Panc1 (cell line): ENCODE measurements at regions not wholly inside any gene's neighbourhood (a gene's known extent, or its start where the extent isn't known, plus 50 kb on each side); places are given as distances from the start of the nearest gene placed in this dataset.

ENCODE experiments used
- POLR2AphosphoS5 ChIP-seq: IDR thresholded peaks from 2 replicates; pipeline ENCODE4 v1.6.1; 2012; ENCODE audit warnings: mild to moderate bottlenecking, low read depth, low read length, moderate library complexity
- TF ChIP-seq, protein P1 (sequence below): fragments of 450-650 bp; IDR thresholded peaks from 2 replicates; pipeline ENCODE4 v1.5.1; 2017; ENCODE audit warnings: mild to moderate bottlenecking
- TF ChIP-seq, protein P2 (sequence below), 2 experiments: IDR thresholded peaks; 2 replicates each; pipeline ENCODE4 v1.6.1; 2011 to 2012; ENCODE audit warnings: low read depth in 2 of 2, control low read depth in 1 of 2, low read length in 1 of 2, mild to moderate bottlenecking in 1 of 2, moderate library complexity in 1 of 2; ENCODE audit not compliant: insufficient read depth in 1 of 2

DNA sequence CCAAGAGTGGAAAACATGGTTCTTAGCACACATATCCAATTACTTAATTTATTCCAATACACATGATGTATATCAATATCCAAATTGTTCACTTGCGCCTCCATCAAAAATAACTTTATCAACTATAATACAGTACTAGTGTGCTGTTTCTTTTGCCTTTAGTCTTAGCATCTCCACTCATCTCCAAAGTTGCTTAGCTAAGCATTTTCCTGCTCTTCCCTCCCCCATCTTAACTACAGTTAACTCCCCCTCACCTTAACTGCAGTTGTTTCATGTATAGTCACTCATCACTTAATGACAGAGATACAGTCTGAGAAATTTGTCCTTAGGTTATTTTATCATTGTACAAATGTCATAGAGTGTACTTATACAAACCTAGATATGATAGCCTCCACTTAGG is 705.2 kb upstream of the LINC00305 start:
- TF ChIP-seq, protein P1, sequence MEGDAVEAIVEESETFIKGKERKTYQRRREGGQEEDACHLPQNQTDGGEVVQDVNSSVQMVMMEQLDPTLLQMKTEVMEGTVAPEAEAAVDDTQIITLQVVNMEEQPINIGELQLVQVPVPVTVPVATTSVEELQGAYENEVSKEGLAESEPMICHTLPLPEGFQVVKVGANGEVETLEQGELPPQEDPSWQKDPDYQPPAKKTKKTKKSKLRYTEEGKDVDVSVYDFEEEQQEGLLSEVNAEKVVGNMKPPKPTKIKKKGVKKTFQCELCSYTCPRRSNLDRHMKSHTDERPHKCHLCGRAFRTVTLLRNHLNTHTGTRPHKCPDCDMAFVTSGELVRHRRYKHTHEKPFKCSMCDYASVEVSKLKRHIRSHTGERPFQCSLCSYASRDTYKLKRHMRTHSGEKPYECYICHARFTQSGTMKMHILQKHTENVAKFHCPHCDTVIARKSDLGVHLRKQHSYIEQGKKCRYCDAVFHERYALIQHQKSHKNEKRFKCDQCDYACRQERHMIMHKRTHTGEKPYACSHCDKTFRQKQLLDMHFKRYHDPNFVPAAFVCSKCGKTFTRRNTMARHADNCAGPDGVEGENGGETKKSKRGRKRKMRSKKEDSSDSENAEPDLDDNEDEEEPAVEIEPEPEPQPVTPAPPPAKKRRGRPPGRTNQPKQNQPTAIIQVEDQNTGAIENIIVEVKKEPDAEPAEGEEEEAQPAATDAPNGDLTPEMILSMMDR, result no peak
- TF ChIP-seq, protein P2, sequence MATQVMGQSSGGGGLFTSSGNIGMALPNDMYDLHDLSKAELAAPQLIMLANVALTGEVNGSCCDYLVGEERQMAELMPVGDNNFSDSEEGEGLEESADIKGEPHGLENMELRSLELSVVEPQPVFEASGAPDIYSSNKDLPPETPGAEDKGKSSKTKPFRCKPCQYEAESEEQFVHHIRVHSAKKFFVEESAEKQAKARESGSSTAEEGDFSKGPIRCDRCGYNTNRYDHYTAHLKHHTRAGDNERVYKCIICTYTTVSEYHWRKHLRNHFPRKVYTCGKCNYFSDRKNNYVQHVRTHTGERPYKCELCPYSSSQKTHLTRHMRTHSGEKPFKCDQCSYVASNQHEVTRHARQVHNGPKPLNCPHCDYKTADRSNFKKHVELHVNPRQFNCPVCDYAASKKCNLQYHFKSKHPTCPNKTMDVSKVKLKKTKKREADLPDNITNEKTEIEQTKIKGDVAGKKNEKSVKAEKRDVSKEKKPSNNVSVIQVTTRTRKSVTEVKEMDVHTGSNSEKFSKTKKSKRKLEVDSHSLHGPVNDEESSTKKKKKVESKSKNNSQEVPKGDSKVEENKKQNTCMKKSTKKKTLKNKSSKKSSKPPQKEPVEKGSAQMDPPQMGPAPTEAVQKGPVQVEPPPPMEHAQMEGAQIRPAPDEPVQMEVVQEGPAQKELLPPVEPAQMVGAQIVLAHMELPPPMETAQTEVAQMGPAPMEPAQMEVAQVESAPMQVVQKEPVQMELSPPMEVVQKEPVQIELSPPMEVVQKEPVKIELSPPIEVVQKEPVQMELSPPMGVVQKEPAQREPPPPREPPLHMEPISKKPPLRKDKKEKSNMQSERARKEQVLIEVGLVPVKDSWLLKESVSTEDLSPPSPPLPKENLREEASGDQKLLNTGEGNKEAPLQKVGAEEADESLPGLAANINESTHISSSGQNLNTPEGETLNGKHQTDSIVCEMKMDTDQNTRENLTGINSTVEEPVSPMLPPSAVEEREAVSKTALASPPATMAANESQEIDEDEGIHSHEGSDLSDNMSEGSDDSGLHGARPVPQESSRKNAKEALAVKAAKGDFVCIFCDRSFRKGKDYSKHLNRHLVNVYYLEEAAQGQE (IDR thresholded peaks at IDR 0.05; ENCODE audit: insufficient read depth in 1 of 2, low read depth in 2 of 2, low read length in 1 of 2), result no peak
- no peak for TF ChIP-seq POLR2AphosphoS5
